Caki2 (cell line): ENCODE measurements at regions not wholly inside any gene's neighbourhood (a gene's known extent, or its start where the extent isn't known, plus 50 kb on each side); places are given as distances from the start of the nearest gene placed in this dataset.

Experiments used
- DNase-seq: peaks from one replicate; pipeline ENCODE4 v3.0.0-alpha.2; 2015; ENCODE audit warnings: low read depth
- in situ Hi-C: cut with HindIII; loops from 2 replicates; pipeline ENCODE4 v1.10.0; 2016; ENCODE audit warnings: low sequenced_read_pairs, low pct_unique_long_range_greater_than_20kb, mixed read lengths

DNA sequence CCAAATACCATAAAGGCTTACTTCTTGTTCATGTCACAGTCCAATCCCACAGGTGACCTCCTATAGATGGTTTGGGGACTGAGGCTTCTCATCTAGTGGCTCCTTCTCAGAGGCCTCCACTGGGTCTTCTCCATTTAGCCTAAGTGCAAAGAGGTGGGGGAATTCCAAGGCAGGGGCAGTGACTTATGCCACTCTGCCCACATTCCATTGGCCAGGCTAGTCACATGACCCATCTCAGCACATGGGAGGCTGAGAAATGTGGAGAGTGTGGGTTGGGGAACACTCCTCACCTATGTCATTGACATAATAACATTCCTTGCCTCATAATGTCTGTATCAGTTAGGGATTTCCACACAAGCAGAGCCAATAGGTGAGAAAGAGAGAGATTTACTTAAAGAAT is 104.3 kb upstream of the PLXNA4 start:
- no peak for DNase-seq
- in situ Hi-C loops: no loop called here

GRCh38 chr7:132678656-132679055 is 102.4 kb upstream of the PLXNA4 start:
- no peak for DNase-seq
- in situ Hi-C loops: no loop called here

GRCh38 chr7:132677918-132678317 is 101.6 kb upstream of the PLXNA4 start:
- no peak for DNase-seq
- in situ Hi-C loops: no loop called here

DNA sequence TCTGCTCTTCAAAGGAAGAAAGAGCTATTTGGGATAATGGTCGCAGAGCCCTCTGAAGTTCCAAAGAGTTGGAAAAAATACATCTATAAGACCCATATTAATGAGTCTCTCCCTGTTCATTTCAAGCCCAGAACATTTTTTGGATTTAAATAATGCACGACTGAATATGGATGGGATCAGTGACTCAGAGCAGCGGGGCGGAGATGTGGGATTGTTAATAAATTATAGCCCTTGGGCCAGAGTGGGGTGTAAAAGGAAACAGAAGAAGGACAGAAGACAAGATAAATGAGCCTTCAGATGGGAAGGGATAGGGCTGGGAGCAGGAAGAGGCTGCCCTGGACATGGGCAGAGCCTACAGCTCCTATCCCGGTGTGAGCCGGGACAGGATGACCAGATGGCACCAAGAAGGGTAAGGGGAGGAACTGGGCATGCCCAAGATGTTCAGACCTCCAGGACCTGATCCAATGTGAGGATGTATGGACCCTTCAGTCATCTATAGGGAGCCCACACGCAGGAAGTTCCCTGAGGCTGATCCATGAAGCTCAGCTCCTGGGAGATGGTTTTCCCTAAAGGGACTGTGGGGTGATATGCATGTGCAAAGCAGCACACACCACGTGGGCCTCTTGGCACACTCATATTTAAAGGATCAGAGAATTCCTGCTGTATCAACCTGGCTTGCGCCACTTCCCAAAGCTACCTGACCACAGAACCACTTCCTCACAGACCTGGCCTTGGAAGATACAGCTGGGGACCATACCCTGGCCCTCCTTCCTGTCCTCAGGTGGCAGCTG is 96.1 kb upstream of the PLXNA4 start:
- in situ Hi-C loops: no loop called here
- DNase-seq: no peak

GRCh38 chr7:132666774-132667172 is 90.5 kb upstream of the PLXNA4 start:
- in situ Hi-C loops: no loop called here
- DNase-seq: no peak

DNA sequence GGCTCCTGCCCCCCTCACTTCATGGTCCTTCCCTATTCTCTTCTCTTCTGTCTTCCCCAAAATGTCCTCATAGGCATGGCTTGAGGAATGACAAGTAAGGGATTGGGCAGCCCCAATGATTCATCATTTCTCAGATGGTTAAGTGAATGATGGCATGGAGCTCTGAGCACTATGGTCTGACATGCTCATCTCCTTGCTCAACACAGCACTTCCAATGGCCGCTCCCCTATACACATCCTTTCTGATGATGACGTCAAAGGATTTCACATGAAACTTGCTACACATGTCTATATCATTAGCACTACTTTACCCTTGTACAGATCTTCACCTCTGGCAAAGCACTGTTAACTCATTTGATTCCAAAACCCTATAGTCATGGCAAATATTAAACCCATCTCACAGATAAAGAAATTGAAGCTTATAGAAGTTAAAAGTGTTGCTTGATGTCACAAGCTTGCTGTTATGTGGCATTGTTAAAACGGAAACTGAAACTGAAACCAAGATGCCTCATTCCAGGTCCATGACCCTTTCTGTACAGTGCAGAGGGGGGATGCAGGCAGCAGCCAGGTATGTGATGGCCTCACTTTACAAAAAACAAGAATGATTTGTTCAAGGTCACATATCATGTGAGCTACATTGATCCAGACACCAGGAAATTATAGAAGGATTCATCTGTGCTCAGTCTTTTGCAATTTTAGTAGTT is 90.0 kb upstream of the PLXNA4 start:
- no peak for DNase-seq
- in situ Hi-C loops: no loop called here

DNA sequence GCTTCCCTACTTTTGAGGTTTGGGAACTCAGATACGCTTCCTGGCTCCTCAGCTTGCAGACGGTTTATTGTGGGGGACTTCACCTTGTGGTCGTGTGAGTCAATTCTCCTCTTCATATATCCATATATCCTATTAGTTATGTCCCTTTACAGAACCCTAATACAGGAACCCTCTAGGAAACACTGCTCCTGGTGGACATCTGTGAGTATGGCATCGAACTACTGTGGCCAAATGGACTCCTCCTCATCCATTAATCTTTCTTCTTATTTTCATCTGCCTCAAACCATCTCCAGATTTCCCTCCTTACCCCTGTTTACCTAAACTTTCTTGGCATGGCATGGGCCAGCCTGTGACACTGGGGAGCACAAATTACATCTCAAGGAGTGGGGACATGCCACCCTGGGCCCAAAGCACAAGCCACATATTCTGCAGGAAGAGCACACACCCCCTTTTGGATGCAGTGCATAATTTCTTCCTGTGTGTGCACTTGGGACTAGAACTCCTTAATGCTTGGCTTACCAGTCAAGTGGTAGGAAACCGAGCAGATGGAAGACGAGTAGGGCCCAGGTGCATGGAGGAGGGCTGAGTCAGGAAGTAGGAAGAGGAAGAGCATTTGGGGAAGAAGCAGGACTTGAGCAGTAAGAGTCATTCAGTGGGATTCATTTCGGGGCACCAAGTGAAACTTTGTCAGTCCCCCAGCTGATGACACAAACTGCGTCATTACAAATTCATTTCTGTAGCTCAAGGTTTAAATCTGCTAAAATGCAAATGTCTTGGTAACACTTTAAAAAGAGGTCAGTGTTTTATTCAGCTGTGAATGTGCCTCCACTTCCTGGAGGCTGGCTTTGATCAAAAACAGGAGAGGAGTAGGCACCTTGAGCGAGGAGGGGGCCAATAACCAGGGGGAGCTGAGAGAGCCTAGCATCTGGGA is 80.8 kb upstream of the PLXNA4 start:
- in situ Hi-C loops: no loop called here
- no peak for DNase-seq

DNA sequence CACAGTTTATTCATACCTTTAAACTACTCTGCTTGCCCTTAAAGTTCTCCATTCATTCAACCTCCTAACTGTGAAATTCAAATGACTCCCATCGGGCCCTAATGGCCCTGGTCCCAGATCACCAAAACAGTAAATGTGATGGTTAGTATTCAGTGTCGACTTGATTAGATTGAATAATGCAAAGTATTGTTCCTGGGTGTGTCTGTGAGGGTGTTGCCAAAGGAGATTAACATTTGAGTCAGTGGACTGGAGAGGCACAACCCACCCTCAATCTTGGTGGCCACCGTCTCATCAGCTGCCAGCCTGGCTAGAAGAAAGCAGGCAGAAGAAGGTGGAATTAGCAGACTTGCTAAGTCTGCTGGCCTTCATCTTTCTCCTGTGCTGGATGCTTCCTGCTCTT is 80.1 kb upstream of the PLXNA4 start:
- DNase-seq: no peak
- in situ Hi-C loops: no loop called here

- no peak for DNase-seq
- in situ Hi-C loops: no loop called here
Observed at GRCh38 chr7:132655131-132655727, 79.0 kb upstream of the PLXNA4 start.

DNA sequence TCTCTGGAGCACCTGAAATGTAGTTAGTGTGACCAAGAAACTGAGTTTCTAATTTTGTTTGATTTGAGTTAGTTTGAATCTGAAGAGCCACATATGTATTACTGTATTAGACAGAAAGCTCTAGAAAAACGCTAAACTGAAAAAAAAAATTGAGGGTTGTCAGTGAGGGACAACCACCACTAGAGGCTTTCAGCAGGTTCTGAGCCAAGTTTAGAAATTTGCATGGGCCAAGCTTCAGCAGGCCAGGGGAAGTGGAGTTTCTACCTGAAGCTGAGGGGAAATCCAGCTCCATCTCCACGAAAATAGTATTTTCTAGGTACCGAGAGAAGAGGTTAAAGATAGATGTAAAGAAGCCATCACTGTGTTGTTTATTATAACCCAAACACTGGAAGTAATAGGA is 77.9 kb upstream of the PLXNA4 start:
- no peak for DNase-seq
- in situ Hi-C loops: no loop called here

DNA sequence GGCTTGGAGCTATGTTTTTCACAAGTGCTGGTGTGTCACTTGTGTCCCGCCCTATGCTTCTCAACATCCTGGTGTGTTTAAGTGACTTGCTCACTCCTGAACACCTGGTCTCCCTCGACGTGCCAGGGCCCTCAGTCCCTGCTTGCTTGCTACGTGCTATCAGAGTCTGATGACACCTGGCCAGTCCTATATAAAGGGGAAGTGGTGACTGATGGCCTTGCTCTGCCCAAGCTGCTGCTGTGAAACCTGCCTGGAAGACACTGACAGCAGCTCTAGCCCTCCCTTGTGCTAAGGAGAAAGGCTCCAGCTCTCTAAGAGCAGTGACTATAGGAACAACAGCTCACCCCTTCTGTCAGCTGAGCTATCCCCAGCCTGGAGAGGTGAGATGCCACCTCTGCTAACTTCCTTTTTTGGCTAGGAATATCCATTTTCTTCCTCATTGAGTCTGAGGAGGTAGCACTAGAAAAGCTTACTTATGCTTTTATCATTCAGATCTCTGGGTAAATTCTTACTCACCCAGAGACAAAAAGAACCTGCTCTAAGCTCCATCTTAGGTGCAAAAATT is 77.2 kb upstream of the PLXNA4 start:
- DNase-seq: no peak
- in situ Hi-C loops: no loop called here

DNA sequence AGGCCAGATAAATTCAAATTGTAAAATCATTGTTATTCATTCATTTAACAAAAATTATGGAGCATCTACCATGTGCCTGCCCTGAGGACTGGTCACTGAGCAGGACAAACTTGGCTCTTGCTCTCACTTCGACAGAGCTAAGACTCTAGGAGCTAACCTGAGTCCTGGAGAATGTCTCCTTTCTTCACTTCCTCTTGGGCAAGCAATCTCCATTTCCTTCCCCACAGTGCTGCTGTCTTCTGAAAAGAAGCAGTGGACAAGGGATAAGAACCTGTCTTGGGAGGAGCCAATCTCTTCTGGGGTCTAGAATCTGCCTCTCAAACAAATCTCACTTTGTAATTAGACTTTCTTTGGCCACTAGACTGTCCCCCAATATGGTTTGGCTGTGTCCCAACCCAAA is 76.2 kb upstream of the PLXNA4 start:
- in situ Hi-C loops: no loop called here
- no peak for DNase-seq

- in situ Hi-C loops: no loop called here
- peak; percentile 38 for DNase-seq
Observed at GRCh38 chr7:132650498-132650897, 74.2 kb upstream of the PLXNA4 start.

- DNase-seq: no peak
- in situ Hi-C loops: no loop called here
Observed at GRCh38 chr7:132647311-132647710, 71.0 kb upstream of the PLXNA4 start.

DNA sequence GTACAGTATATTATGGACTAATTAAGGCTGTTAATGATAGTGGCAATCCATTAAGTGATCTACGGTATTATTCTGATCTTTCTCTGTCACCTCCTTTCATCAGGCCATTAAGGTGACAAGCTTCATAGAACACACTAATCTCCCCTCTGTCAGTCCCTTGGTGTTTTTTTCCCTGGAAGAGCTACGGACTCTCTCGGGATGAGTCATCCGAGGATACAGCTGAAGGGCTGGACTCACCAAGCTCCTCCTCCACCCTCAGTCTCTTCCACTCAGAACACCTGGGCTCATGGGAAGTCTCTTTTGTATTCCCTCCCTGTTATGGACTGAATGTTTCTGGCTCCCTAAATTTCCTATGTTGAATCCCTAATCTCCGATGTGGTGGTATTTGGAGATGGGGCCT is 69.8 kb upstream of the PLXNA4 start:
- peak; percentile 27 for DNase-seq

DNA sequence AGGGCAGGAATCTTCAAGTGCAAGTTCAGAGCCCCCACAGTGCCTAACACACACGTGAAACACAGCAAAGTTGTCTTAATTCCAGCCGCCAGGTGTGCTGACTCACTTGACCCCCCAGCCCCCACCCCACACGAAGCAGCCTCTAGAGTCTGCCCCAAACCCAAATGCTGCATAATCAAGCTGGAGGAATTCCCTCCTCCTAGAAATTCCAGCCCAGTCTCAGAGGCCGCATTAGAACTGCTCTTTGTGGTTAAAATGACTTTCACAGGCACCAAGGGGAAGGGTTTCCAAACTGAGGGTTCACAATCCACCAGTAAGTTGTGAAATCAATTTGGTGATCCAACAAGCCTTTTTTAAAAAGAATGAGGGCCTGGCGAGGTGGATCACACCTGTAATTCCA is 67.0 kb upstream of the PLXNA4 start:
- DNase-seq: no peak
- in situ Hi-C loops: no loop called here

More for the DNA sequence above, 69.8 kb upstream of the PLXNA4 start:
- in situ Hi-C loops: no loop called here

GRCh38 chr7:132641238-132641637 is 65.0 kb upstream of the PLXNA4 start:
- in situ Hi-C loops: no loop called here
- no peak for DNase-seq

GRCh38 chr7:132639983-132640382 is 63.7 kb upstream of the PLXNA4 start:
- DNase-seq: no peak
- in situ Hi-C loops: no loop called here
